Progenitor cell of endocrine pancreas (in vitro differentiated cells): ENCODE measurements at regions not wholly inside any gene's neighbourhood (a gene's known extent, or its start where the extent isn't known, plus 50 kb on each side); places are given as distances from the start of the nearest gene placed in this dataset.

Experiments used
- DNase-seq: peaks from one replicate; pipeline ENCODE4 v3.0.0; 2021; ENCODE audit warnings: low spot score; ENCODE audit not compliant: unreplicated experiment
- H3K27ac Mint-ChIP-seq: 2 replicates; pipeline ENCODE4 v1.8.0; 2021; ENCODE audit warnings: mild to moderate bottlenecking, moderate library complexity, mixed read lengths
- H3K27me3 Mint-ChIP-seq: 2 replicates; pipeline ENCODE4 v1.8.0; 2021; ENCODE audit warnings: mixed read lengths
- H3K36me3 Mint-ChIP-seq: 2 replicates; pipeline ENCODE4 v1.8.0; 2022; ENCODE audit warnings: mixed read lengths; ENCODE audit not compliant: insufficient read depth
- H3K4me1 Mint-ChIP-seq: 2 replicates; pipeline ENCODE4 v1.8.0; 2021; ENCODE audit warnings: low read depth, mixed read lengths
- H3K4me3 Mint-ChIP-seq: 2 replicates; pipeline ENCODE4 v1.8.0; 2021; ENCODE audit warnings: low read depth, mild to moderate bottlenecking, moderate library complexity, mixed read lengths
- H3K9me3 Mint-ChIP-seq: 2 replicates; pipeline ENCODE4 v1.8.0; 2021; ENCODE audit warnings: low read depth, mixed read lengths
- CTCF ChIP-seq: fragments of 200-600 bp; sonication (generic); IDR thresholded peaks from one replicate; pipeline ENCODE4 v1.5.0; 2021; ENCODE audit warnings: antibody characterized with exemption, mild to moderate bottlenecking; ENCODE audit not compliant: unreplicated experiment

GRCh38 chr5:130578354-130578753 is 586.7 kb downstream of the HINT1 start:
- H3K4me3 Mint-ChIP-seq: no peak overlapping the region
- TF ChIP-seq CTCF: no peak
- DNase-seq: no peak
- no peaks in the 10 kb centered on the region for H3K9me3 Mint-ChIP-seq
- H3K27me3 Mint-ChIP-seq: no peaks in the 10 kb centered on the region
- no peaks in the 10 kb centered on the region for H3K4me1 Mint-ChIP-seq
- H3K27ac Mint-ChIP-seq: no peak overlapping the region
- H3K36me3 Mint-ChIP-seq: no peaks in the 10 kb centered on the region

- no peaks in the 10 kb centered on the region for H3K27me3 Mint-ChIP-seq
- H3K9me3 Mint-ChIP-seq: no peaks in the 10 kb centered on the region
- no peak overlapping the region for H3K4me3 Mint-ChIP-seq
- no peaks in the 10 kb centered on the region for H3K4me1 Mint-ChIP-seq
- DNase-seq: no peak
- no peak overlapping the region for H3K27ac Mint-ChIP-seq
- H3K36me3 Mint-ChIP-seq: no peaks in the 10 kb centered on the region
- TF ChIP-seq CTCF: no peak
These were observed 594.0 kb downstream of the HINT1 start for GRCh38 chr5:130571076-130571475.

DNA sequence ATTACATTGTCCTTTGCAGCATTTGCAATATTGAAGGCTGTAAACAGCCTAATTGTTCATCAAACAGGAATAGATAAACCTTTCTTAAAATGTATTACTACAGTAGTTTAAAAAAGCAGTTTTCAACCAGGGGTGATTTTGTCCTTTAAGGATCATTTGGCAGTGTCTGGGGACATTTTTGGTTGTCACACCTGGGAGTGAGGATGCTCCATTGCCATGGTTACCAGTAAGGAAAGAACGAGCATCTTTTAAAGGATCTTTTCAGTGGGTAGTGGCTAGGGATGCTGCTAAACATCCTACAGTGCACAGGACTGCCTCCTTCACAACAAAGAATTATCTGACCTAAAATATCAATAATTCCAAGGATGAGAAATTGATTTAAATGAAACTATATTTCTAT is 596.3 kb downstream of the HINT1 start:
- H3K36me3 Mint-ChIP-seq: no peaks in the 10 kb centered on the region
- no peak for DNase-seq
- no peak overlapping the region for H3K4me3 Mint-ChIP-seq
- no peak overlapping the region for H3K27ac Mint-ChIP-seq
- no peaks in the 10 kb centered on the region for H3K27me3 Mint-ChIP-seq
- TF ChIP-seq CTCF: no peak
- no peaks in the 10 kb centered on the region for H3K9me3 Mint-ChIP-seq
- H3K4me1 Mint-ChIP-seq: no peaks in the 10 kb centered on the region

DNA sequence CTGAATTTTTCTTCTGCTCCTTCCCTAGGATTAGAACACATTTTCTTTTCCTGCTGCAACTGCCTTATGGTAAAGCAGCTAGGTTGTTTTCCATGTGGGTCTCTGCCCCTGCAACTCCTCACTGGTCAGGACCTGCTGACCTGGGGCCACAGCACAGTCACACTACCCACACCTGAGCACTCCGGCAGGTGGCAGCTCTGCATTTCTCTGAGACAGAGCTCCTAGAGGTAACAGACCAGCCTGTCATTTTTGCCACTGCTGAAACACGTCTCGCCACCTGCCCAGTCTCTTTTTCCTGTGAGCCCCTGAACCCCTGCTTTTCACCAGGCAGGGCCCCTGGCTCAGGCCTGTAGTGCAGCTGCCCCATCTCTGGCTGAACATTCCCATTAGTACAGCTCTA is 609.6 kb downstream of the HINT1 start:
- no peak overlapping the region for H3K4me3 Mint-ChIP-seq

GRCh38 chr5:130550562-130550928 is 614.5 kb downstream of the HINT1 start:
- H3K36me3 Mint-ChIP-seq: no peaks in the 10 kb centered on the region
- no peak overlapping the region for H3K27ac Mint-ChIP-seq
- no peaks in the 10 kb centered on the region for H3K4me1 Mint-ChIP-seq
- H3K4me3 Mint-ChIP-seq: no peak overlapping the region
- no peak for DNase-seq
- peaks cover 33% of the 10 kb centered on the region for H3K9me3 Mint-ChIP-seq
- no peak for TF ChIP-seq CTCF
- no peaks in the 10 kb centered on the region for H3K27me3 Mint-ChIP-seq

More for the DNA sequence above, 609.6 kb downstream of the HINT1 start:
- peak; percentile 30 for TF ChIP-seq CTCF
- no peak for DNase-seq
- H3K27me3 Mint-ChIP-seq: no peaks in the 10 kb centered on the region
- H3K27ac Mint-ChIP-seq: no peak overlapping the region
- peaks cover 24% of the 10 kb centered on the region for H3K9me3 Mint-ChIP-seq
- H3K36me3 Mint-ChIP-seq: no peaks in the 10 kb centered on the region
- no peaks in the 10 kb centered on the region for H3K4me1 Mint-ChIP-seq
